HEK293T (cell line): ENCODE measurements at regions not wholly inside any gene's neighbourhood (a gene's known extent, or its start where the extent isn't known, plus 50 kb on each side); places are given as distances from the start of the nearest gene placed in this dataset.

Experiments
- BHLHE40 ChIP-seq: fragments of 450-650 bp; IDR thresholded peaks from 2 replicates; pipeline ENCODE4 v1.6.1; 2016; ENCODE audit warnings: mild to moderate bottlenecking, moderate library complexity, borderline replicate concordance
- FOXM1 ChIP-seq: fragments of 450-650 bp; IDR thresholded peaks from 2 replicates; pipeline ENCODE4 v1.6.1; 2017; ENCODE audit warnings: mild to moderate bottlenecking, borderline replicate concordance
- LEF1 ChIP-seq: fragments of 450-650 bp; IDR thresholded peaks from 2 replicates; pipeline ENCODE4 v1.6.1; 2017; ENCODE audit warnings: mild to moderate bottlenecking, borderline replicate concordance

DNA sequence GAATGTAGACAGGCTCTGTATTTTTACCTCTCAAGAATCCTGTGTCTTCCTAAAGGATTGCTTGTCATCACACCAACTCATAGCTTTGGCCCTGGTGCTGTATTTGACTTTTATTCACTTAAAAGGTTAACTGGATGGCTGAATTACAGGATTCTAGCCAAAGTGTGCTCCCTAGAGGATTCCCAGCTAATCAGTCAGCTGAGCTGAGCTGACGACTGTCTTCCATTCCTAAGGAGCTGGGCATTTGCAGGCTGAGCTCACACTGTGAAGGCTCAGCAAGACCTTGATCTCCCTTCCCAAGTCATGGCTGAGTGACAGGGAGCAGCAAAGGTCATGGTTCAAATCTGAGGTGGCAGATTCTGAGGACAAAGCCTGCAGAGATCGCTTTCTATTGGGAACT, 59.0 kb upstream of the PALM2AKAP2 start:
- TF ChIP-seq FOXM1 = no peak
- no peak for TF ChIP-seq LEF1
- TF ChIP-seq BHLHE40 = no peak
